SK-N-SH treated with all-trans-retinoic acid at 6 μM for 48 hours (cell line): ENCODE measurements at regions not wholly inside any gene's neighbourhood (a gene's known extent, or its start where the extent isn't known, plus 50 kb on each side); places are given as distances from the start of the nearest gene placed in this dataset.

Source experiments
- ATAC-seq: fragments of 200-7000 bp; cut with Tn5 transposase; 3 replicates; pipeline ENCODE4 v1.9.1; 2020; ENCODE audit warnings: mild to moderate bottlenecking, moderate library complexity
- ARNTL ChIP-seq: fragments of 450-650 bp; formaldehyde crosslinking; IDR thresholded peaks from 2 replicates; pipeline ENCODE4 v1.5.0; 2020; ENCODE audit warnings: low read depth, mild to moderate bottlenecking, moderate library complexity, borderline replicate concordance
- BACH2 ChIP-seq: fragments of 250-450 bp; sonication (Bioruptor Pico); IDR thresholded peaks from 2 replicates; pipeline ENCODE4 v1.9.0; 2021; ENCODE audit warnings: mild to moderate bottlenecking, borderline replicate concordance
- CREB5 ChIP-seq: fragments of 250-450 bp; sonication (Bioruptor Pico); IDR thresholded peaks from 2 replicates; pipeline ENCODE4 v1.5.1; 2020; ENCODE audit warnings: low read depth, mild to moderate bottlenecking, moderate library complexity
- CSDC2 ChIP-seq: fragments of 250-450 bp; sonication (Bioruptor Pico); IDR thresholded peaks from 2 replicates; pipeline ENCODE4 v1.5.0; 2020; ENCODE audit warnings: mild to moderate bottlenecking, moderate library complexity
- CSRNP3 ChIP-seq: fragments of 250-450 bp; sonication (Bioruptor Pico); IDR thresholded peaks from 2 replicates; pipeline ENCODE4 v1.5.1; 2021; ENCODE audit warnings: mild to moderate bottlenecking, moderate library complexity
- ESRRG ChIP-seq: fragments of 250-450 bp; sonication (Bioruptor Pico); IDR thresholded peaks from 2 replicates; pipeline ENCODE4 v1.6.1; 2021; ENCODE audit warnings: mild to moderate bottlenecking
- GLIS3 ChIP-seq: fragments of 250-450 bp; sonication (Bioruptor Pico); IDR thresholded peaks from 2 replicates; pipeline ENCODE4 v1.5.0; 2020; ENCODE audit warnings: mild to moderate bottlenecking, moderate library complexity
- ISL1 ChIP-seq: fragments of 250-450 bp; sonication (Bioruptor Pico); IDR thresholded peaks from 2 replicates; pipeline ENCODE4 v2.1.2; 2022; ENCODE audit warnings: mild to moderate bottlenecking, moderate library complexity
- OSR1 ChIP-seq: fragments of 250-450 bp; sonication (Bioruptor Pico); IDR thresholded peaks from 2 replicates; pipeline ENCODE4 v1.8.0; 2022; ENCODE audit warnings: moderate library complexity, mild to moderate bottlenecking, inconsistent platforms
- PATZ1 ChIP-seq: fragments of 250-450 bp; sonication (Bioruptor Pico); IDR thresholded peaks from 2 replicates; pipeline ENCODE4 v1.8.0; 2020; ENCODE audit warnings: mild to moderate bottlenecking, moderate library complexity, borderline replicate concordance
- POU6F1 ChIP-seq: fragments of 250-450 bp; sonication (Bioruptor Pico); IDR thresholded peaks from 2 replicates; pipeline ENCODE4 v1.8.0; 2021; ENCODE audit warnings: low read depth, mild to moderate bottlenecking, moderate library complexity, borderline replicate concordance
- PPARA ChIP-seq: fragments of 250-450 bp; sonication (Bioruptor Pico); IDR thresholded peaks from 2 replicates; pipeline ENCODE4 v1.5.0; 2020; ENCODE audit warnings: mild to moderate bottlenecking, borderline replicate concordance
- RARB ChIP-seq: fragments of 250-450 bp; sonication (Bioruptor Pico); IDR thresholded peaks from 2 replicates; pipeline ENCODE4 v1.8.0; 2021; ENCODE audit warnings: mild to moderate bottlenecking, moderate library complexity
- SNAI2 ChIP-seq: fragments of 250-450 bp; sonication (Bioruptor Pico); IDR thresholded peaks from 2 replicates; pipeline ENCODE4 v1.5.0; 2020; ENCODE audit warnings: mild to moderate bottlenecking, moderate library complexity
- TCF4 ChIP-seq: fragments of 250-450 bp; sonication (Bioruptor Pico); IDR thresholded peaks from 2 replicates; pipeline ENCODE4 v1.8.0; 2021; ENCODE audit warnings: mild to moderate bottlenecking, moderate library complexity, borderline replicate concordance
- TOX ChIP-seq: fragments of 250-450 bp; sonication (Bioruptor Pico); IDR thresholded peaks from 2 replicates; pipeline ENCODE4 v1.8.0; 2021; ENCODE audit warnings: mild to moderate bottlenecking, moderate library complexity, borderline replicate concordance
- TSHZ2 ChIP-seq: fragments of 250-450 bp; sonication (Bioruptor Pico); IDR thresholded peaks from 2 replicates; pipeline ENCODE4 v1.5.0; 2020; ENCODE audit warnings: mild to moderate bottlenecking, moderate library complexity
- ZC3H10 ChIP-seq: fragments of 250-450 bp; sonication (Bioruptor Pico); IDR thresholded peaks from 2 replicates; pipeline ENCODE4 v1.5.1; 2021; ENCODE audit warnings: mild to moderate bottlenecking, moderate library complexity
- ZFP3 ChIP-seq: fragments of 250-450 bp; sonication (Bioruptor Pico); IDR thresholded peaks from 2 replicates; pipeline ENCODE4 v1.5.0; 2020; ENCODE audit warnings: mild to moderate bottlenecking, moderate library complexity
- ZFP30 ChIP-seq: fragments of 450-650 bp; formaldehyde crosslinking; IDR thresholded peaks from 2 replicates; pipeline ENCODE4 v1.5.0; 2022; ENCODE audit warnings: mild to moderate bottlenecking, moderate library complexity
- ZNF565 ChIP-seq: fragments of 450-650 bp; formaldehyde crosslinking; conservative IDR thresholded peaks from 2 replicates; pipeline ENCODE4 v1.5.0; 2020; ENCODE audit warnings: low read depth, mild to moderate bottlenecking, moderate library complexity
- ZNF70 ChIP-seq: fragments of 450-650 bp; formaldehyde crosslinking; IDR thresholded peaks from 2 replicates; pipeline ENCODE4 v1.5.0; 2020; ENCODE audit warnings: mild to moderate bottlenecking, moderate library complexity
- ZNF8 ChIP-seq: fragments of 450-650 bp; formaldehyde crosslinking; IDR thresholded peaks from 2 replicates; pipeline ENCODE4 v1.5.0; 2020; ENCODE audit warnings: mild to moderate bottlenecking, moderate library complexity

- no peak for TF ChIP-seq ESRRG (CRISPR knock-in tag)
- TF ChIP-seq POU6F1 (CRISPR knock-in tag): no peak
- TF ChIP-seq SNAI2 (CRISPR knock-in tag): no peak
- TF ChIP-seq ZFP30 (CRISPR knock-in tag): no peak
- TF ChIP-seq PATZ1 (CRISPR knock-in tag): no peak
- no peak for TF ChIP-seq BACH2 (CRISPR knock-in tag)
- no peak for TF ChIP-seq TOX (CRISPR knock-in tag)
- TF ChIP-seq PPARA (CRISPR knock-in tag): no peak
- no peak for TF ChIP-seq OSR1 (CRISPR knock-in tag)
- TF ChIP-seq ARNTL (CRISPR knock-in tag): no peak
- no peak for TF ChIP-seq ZC3H10 (CRISPR knock-in tag)
- TF ChIP-seq CSRNP3 (CRISPR knock-in tag): no peak
- no peak for TF ChIP-seq GLIS3 (CRISPR knock-in tag)
- TF ChIP-seq RARB (CRISPR knock-in tag): no peak
- TF ChIP-seq TCF4 (CRISPR knock-in tag): no peak
- no peak for TF ChIP-seq ZNF70
- no peak for TF ChIP-seq CREB5 (CRISPR knock-in tag)
- ATAC-seq: no peak
Measured at GRCh38 chr14:87122166-87122565, 870.8 kb downstream of the GALC start.

- TF ChIP-seq TCF4 (CRISPR knock-in tag): no peak
- no peak for TF ChIP-seq PPARA (CRISPR knock-in tag)
- no peak for TF ChIP-seq ARNTL (CRISPR knock-in tag)
- TF ChIP-seq ZFP3 (CRISPR knock-in tag): no peak
- TF ChIP-seq ZNF565 (CRISPR knock-in tag): no peak
- no peak for TF ChIP-seq BACH2 (CRISPR knock-in tag)
- no peak for TF ChIP-seq CSRNP3 (CRISPR knock-in tag)
- TF ChIP-seq ZNF70: no peak
- no peak for TF ChIP-seq CREB5 (CRISPR knock-in tag)
- no peak for TF ChIP-seq CSDC2 (CRISPR knock-in tag)
- no peak for TF ChIP-seq TSHZ2 (CRISPR knock-in tag)
- no peak for TF ChIP-seq PATZ1 (CRISPR knock-in tag)
- no peak for TF ChIP-seq TOX (CRISPR knock-in tag)
- TF ChIP-seq ISL1 (CRISPR knock-in tag): no peak
- no peak for TF ChIP-seq ESRRG (CRISPR knock-in tag)
- no peak for TF ChIP-seq OSR1 (CRISPR knock-in tag)
- TF ChIP-seq ZC3H10 (CRISPR knock-in tag): no peak
- no peak for TF ChIP-seq ZNF8 (CRISPR knock-in tag)
- TF ChIP-seq ZFP30 (CRISPR knock-in tag): no peak
- TF ChIP-seq POU6F1 (CRISPR knock-in tag): no peak
Measured at GRCh38 chr14:87121716-87122115, 871.3 kb downstream of the GALC start.

More at GRCh38 chr14:87121716-87122115, 871.3 kb downstream of the GALC start:
- no peak for ATAC-seq
